ENCODE measurements at regions not wholly inside any gene's neighbourhood (a gene's known extent, or its start where the extent isn't known, plus 50 kb on each side); places are given as distances from the start of the nearest gene placed in this dataset.

- TF ChIP-seq ATF3 (IDR thresholded peaks at IDR 0.05; ENCODE audit: insufficient read depth, low read depth, low read length): no peak
- no peak for TF ChIP-seq JUN (IDR thresholded peaks at IDR 0.05; ENCODE audit: low read depth, low read length)
Observed at GRCh38 chr2:234601213-234601612, 104.3 kb upstream of the ARL4C start (continued).
